GM12872 (cell line): ENCODE measurements at regions not wholly inside any gene's neighbourhood (a gene's known extent, or its start where the extent isn't known, plus 50 kb on each side); places are given as distances from the start of the nearest gene placed in this dataset.

Experiments
- CTCF ChIP-seq: IDR thresholded peaks from 3 replicates; pipeline ENCODE4 v1.5.1; 2011; ENCODE audit warnings: low read depth, mild to moderate bottlenecking, low read length, moderate library complexity; ENCODE audit not compliant: insufficient read depth

GRCh38 chr13:73440296-73440895 lies 381.6 kb downstream of the KLF5 start:
- TF ChIP-seq CTCF, result no peak

- no peak for TF ChIP-seq CTCF
Measured at GRCh38 chr13:73433890-73434289, 375.1 kb downstream of the KLF5 start.

- no peak for TF ChIP-seq CTCF
Measured at GRCh38 chr13:73433458-73433857, 374.7 kb downstream of the KLF5 start.

GRCh38 chr13:73429701-73430100 lies 370.9 kb downstream of the KLF5 start:
- TF ChIP-seq CTCF, result no peak

- TF ChIP-seq CTCF, result no peak
Measured at GRCh38 chr13:73428706-73429105, 369.9 kb downstream of the KLF5 start.

GRCh38 chr13:73428137-73428536 lies 369.3 kb downstream of the KLF5 start:
- TF ChIP-seq CTCF, result no peak

DNA sequence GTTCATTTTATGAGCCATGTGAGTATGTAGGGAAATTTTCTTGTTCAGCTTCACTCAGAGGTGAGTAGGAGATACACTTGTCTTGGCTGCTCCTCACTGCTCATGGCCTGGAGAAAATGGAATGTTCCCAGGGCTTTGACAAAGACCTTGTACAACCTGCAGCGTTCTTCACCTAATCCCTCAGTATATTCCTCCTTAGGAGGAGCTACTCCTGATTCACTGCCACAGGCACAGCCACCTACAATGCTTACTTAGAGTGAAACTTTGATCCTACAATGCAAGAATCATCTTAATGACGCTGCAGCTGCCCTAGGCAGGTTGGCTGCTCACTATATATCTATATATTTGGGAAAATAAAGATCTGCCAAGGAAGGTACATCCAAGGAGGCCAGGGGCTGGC lies 364.2 kb downstream of the KLF5 start:
- no peak for TF ChIP-seq CTCF

- no peak for TF ChIP-seq CTCF
Measured at GRCh38 chr13:73421310-73421912, 362.6 kb downstream of the KLF5 start.
